Loucy (cell line): ENCODE measurements at regions not wholly inside any gene's neighbourhood (a gene's known extent, or its start where the extent isn't known, plus 50 kb on each side); places are given as distances from the start of the nearest gene placed in this dataset.

Experiments used
- H2AFZ ChIP-seq: fragments of 200-600 bp; sonication (generic); 2 replicates; pipeline ENCODE4 v1.6.0; 2016; ENCODE audit warnings: antibody characterized with exemption, mild to moderate bottlenecking, low read length, moderate library complexity
- H3F3A ChIP-seq: fragments of 200-600 bp; 2 replicates; pipeline ENCODE4 v1.6.0; 2016; ENCODE audit warnings: antibody characterized with exemption, low read depth, mild to moderate bottlenecking
- H3K27me3 ChIP-seq: fragments of 200-600 bp; sonication (generic); 2 replicates; pipeline ENCODE4 v1.6.1; 2014; ENCODE audit warnings: low read length, mild to moderate bottlenecking; ENCODE audit not compliant: insufficient read depth, poor library complexity, severe bottlenecking
- H3K36me3 ChIP-seq: fragments of 200-600 bp; sonication (generic); 2 replicates; pipeline ENCODE4 v1.6.1; 2016; ENCODE audit warnings: low read length; ENCODE audit not compliant: insufficient read depth
- H3K4me1 ChIP-seq: fragments of 200-600 bp; sonication (generic); 2 replicates; pipeline ENCODE4 v1.5.1; 2014; ENCODE audit warnings: low read length, mild to moderate bottlenecking; ENCODE audit not compliant: insufficient read depth, poor library complexity, severe bottlenecking
- H3K4me2 ChIP-seq: fragments of 200-600 bp; sonication (generic); 2 replicates; pipeline ENCODE4 v1.6.0; 2014; ENCODE audit warnings: antibody characterized with exemption, low read length, low read depth, mild to moderate bottlenecking; ENCODE audit not compliant: poor library complexity, severe bottlenecking
- H3K4me3 ChIP-seq: fragments of 200-600 bp; sonication (generic); 2 replicates; pipeline ENCODE4 v1.5.1; 2014; ENCODE audit warnings: low read length, mild to moderate bottlenecking, mixed read lengths; ENCODE audit not compliant: poor library complexity, severe bottlenecking
- H3K79me2 ChIP-seq: fragments of 200-600 bp; sonication (generic); 2 replicates; pipeline ENCODE4 v1.6.1; 2014; ENCODE audit warnings: low read length; ENCODE audit not compliant: insufficient read depth
- H3K9ac ChIP-seq: fragments of 200-600 bp; sonication (generic); 2 replicates; pipeline ENCODE4 v1.6.0; 2014; ENCODE audit warnings: mild to moderate bottlenecking, low read depth, low read length, moderate library complexity; ENCODE audit not compliant: poor library complexity, severe bottlenecking
- H3K9me2 ChIP-seq: fragments of 200-600 bp; sonication (generic); replicated peaks from 2 replicates; pipeline ENCODE4 v1.6.1; 2016; ENCODE audit warnings: low read depth, low read length, mixed read lengths
- H3K9me3 ChIP-seq: fragments of 200-600 bp; sonication (generic); 2 replicates; pipeline ENCODE4 v1.6.1; 2014; ENCODE audit warnings: mild to moderate bottlenecking, antibody characterized with exemption, low read length, low read depth; ENCODE audit not compliant: insufficient read depth
- H4K20me1 ChIP-seq: fragments of 200-600 bp; sonication (generic); 2 replicates; pipeline ENCODE4 v1.6.0; 2014; ENCODE audit warnings: antibody characterized with exemption, low read length, mild to moderate bottlenecking; ENCODE audit not compliant: insufficient read depth, poor library complexity, severe bottlenecking
- CTCF ChIP-seq: fragments of 200-600 bp; sonication (generic); conservative IDR thresholded peaks from 2 replicates; pipeline ENCODE4 v1.5.1; 2014; ENCODE audit warnings: mild to moderate bottlenecking, antibody characterized with exemption, low read length
- EZH2phosphoT487 ChIP-seq: fragments of 200-600 bp; IDR thresholded peaks from 2 replicates; pipeline ENCODE4 v1.6.1; 2018; ENCODE audit warnings: antibody characterized with exemption, mild to moderate bottlenecking, moderate library complexity, borderline replicate concordance

GRCh38 chr6:168793649-168794048 is 352.7 kb downstream of the SMOC2 start:
- H3K4me3 ChIP-seq, result no peak overlapping the region
- no peak overlapping the region for H3K4me2 ChIP-seq
- H3F3A ChIP-seq, result no peaks in the 10 kb centered on the region
- H4K20me1 ChIP-seq, result no peaks in the 10 kb centered on the region
- no peaks in the 10 kb centered on the region for H3K27me3 ChIP-seq
- H3K9me2 ChIP-seq, result no peaks in the 10 kb centered on the region
- no peaks in the 10 kb centered on the region for H3K36me3 ChIP-seq
- H2AFZ ChIP-seq, result no peak overlapping the region
- TF ChIP-seq CTCF, result no peak
- TF ChIP-seq EZH2phosphoT487, result no peak
- peaks cover 9% of the 10 kb centered on the region; the same call in 1 of the 2 replicates for H3K9me3 ChIP-seq
- no peaks in the 10 kb centered on the region for H3K4me1 ChIP-seq
- no peaks in the 10 kb centered on the region for H3K79me2 ChIP-seq
- no peak overlapping the region for H3K9ac ChIP-seq

GRCh38 chr6:168791917-168792316 is 350.9 kb downstream of the SMOC2 start:
- no peaks in the 10 kb centered on the region for H3F3A ChIP-seq
- H3K9ac ChIP-seq, result no peak overlapping the region
- no peaks in the 10 kb centered on the region for H3K27me3 ChIP-seq
- H2AFZ ChIP-seq, result no peak overlapping the region
- no peak overlapping the region for H3K4me3 ChIP-seq
- TF ChIP-seq CTCF, result no peak
- TF ChIP-seq EZH2phosphoT487, result no peak
- H3K4me2 ChIP-seq, result no peak overlapping the region
- H3K79me2 ChIP-seq, result no peaks in the 10 kb centered on the region
- no peaks in the 10 kb centered on the region for H3K4me1 ChIP-seq
- H4K20me1 ChIP-seq, result no peaks in the 10 kb centered on the region
- peaks cover 12% of the 10 kb centered on the region; the same call in 1 of the 2 replicates for H3K9me3 ChIP-seq
- H3K9me2 ChIP-seq, result no peaks in the 10 kb centered on the region
- no peaks in the 10 kb centered on the region for H3K36me3 ChIP-seq

GRCh38 chr6:168789699-168790098 is 348.7 kb downstream of the SMOC2 start:
- H3K79me2 ChIP-seq, result no peaks in the 10 kb centered on the region
- H3K9me3 ChIP-seq, result peaks cover 20% of the 10 kb centered on the region; the same call in 1 of the 2 replicates
- H3K4me2 ChIP-seq, result no peak overlapping the region
- no peak overlapping the region for H3K9ac ChIP-seq
- H4K20me1 ChIP-seq, result no peaks in the 10 kb centered on the region
- no peak overlapping the region for H2AFZ ChIP-seq
- no peaks in the 10 kb centered on the region for H3K27me3 ChIP-seq
- H3K4me3 ChIP-seq, result no peak overlapping the region
- TF ChIP-seq EZH2phosphoT487 (no peak), CTCF (no peak)
- no peaks in the 10 kb centered on the region for H3K9me2 ChIP-seq
- no peaks in the 10 kb centered on the region for H3K4me1 ChIP-seq
- no peaks in the 10 kb centered on the region for H3F3A ChIP-seq
- H3K36me3 ChIP-seq, result no peaks in the 10 kb centered on the region
